ENCODE measurements at regions not wholly inside any gene's neighbourhood (a gene's known extent, or its start where the extent isn't known, plus 50 kb on each side); places are given as distances from the start of the nearest gene placed in this dataset.

GRCh38 chr6:71454056-71454455 is 165.4 kb downstream of the OGFRL1 start:
- no peaks in the 10 kb centered on the region for H3K36me3 ChIP-seq (ENCODE audit: control insufficient read depth in 2 of 2, extremely low read depth in 1 of 2, insufficient read depth in 2 of 2, low read length in 2 of 2)
- H3K27me3 ChIP-seq (ENCODE audit: control insufficient read depth in 2 of 2, insufficient read depth in 2 of 2, low read length in 2 of 2), result no peaks in the 10 kb centered on the region
- H3K4me2 ChIP-seq (ENCODE audit: insufficient read depth, low read length), result no peak overlapping the region
- intact Hi-C loops (cut with micrococcal nuclease) (loop anchor here (10.0 kb wide), 1 partner anchor 619 kb away; no protein-coding TSS in a partner anchor), dilution Hi-C loops (cut with MboI; ENCODE audit: extremely low pct_ligation_motif_present, low sequenced_read_pairs) (no loop called here)
- H3K4me3 ChIP-seq (replicated peaks in 1 of 3; ENCODE audit: insufficient read depth in 1 of 3, low read depth in 1 of 3, low read length in 3 of 3), result no peak overlapping the region
- H4K20me1 ChIP-seq (replicated peaks; ENCODE audit: control insufficient read depth, extremely low read depth, insufficient read depth, low read length), result no peaks in the 10 kb centered on the region
- DNase-seq (ENCODE audit: low read depth, low spot score) (no peak), FAIRE-seq (no peak)
- BruUV-seq (replicated peaks), result no TSS peak
- no peak overlapping the region for H3K9ac ChIP-seq (replicated peaks; ENCODE audit: extremely low read depth, insufficient read depth, low read length)
- TF ChIP-seq JUN (IDR thresholded peaks at IDR 0.05; ENCODE audit: borderline replicate concordance, insufficient read depth, insufficient read length, low read depth) (no peak), MYC (IDR thresholded peaks at IDR 0.05; ENCODE audit: low read depth, low read length) (no peak), FOS (IDR thresholded peaks at IDR 0.05; ENCODE audit: borderline replicate concordance, insufficient read depth, low read length) (no peak), MAX (IDR thresholded peaks at IDR 0.05; ENCODE audit: insufficient read depth, insufficient read length) (no peak), GATA2 (IDR thresholded peaks at IDR 0.05; ENCODE audit: insufficient read depth, insufficient read length, low read depth, low read length) (no peak), EZH2 (IDR thresholded peaks at IDR 0.05; ENCODE audit: borderline replicate concordance, low read depth, low read length, severe bottlenecking) (no peak), POLR2AphosphoS5 (IDR thresholded peaks at IDR 0.05; ENCODE audit: insufficient read depth, low read depth, low read length) (no peak), CTCF (IDR thresholded peaks at IDR 0.05; ENCODE audit: extremely low read depth in 1 of 2, insufficient read depth in 1 of 2, low read depth in 1 of 2, low read length in 2 of 2) (no peak), POLR2A (IDR thresholded peaks at IDR 0.05; ENCODE audit: low read depth, low read length) (no peak)
- ChIA-PET CTCF (interaction anchor here (1.4 kb wide), 1 partner anchor 10 kb away, joined by 3 read pairs; no protein-coding TSS in a partner anchor), POLR2A (no interaction called here)
- H3K79me2 ChIP-seq (ENCODE audit: control insufficient read depth, insufficient read depth, low read length), result no peaks in the 10 kb centered on the region
- no peaks in the 10 kb centered on the region for H3K9me1 ChIP-seq (replicated peaks; ENCODE audit: control insufficient read depth, extremely low read depth, insufficient read depth, low read length)
- H2AFZ ChIP-seq (ENCODE audit: low read depth, low read length), result peak overlapping the region; percentile 44
- H3K9me3 ChIP-seq (replicated peaks; ENCODE audit: control insufficient read depth, insufficient read depth, low read length), result no peaks in the 10 kb centered on the region
- no peaks in the 10 kb centered on the region for H3K4me1 ChIP-seq (ENCODE audit: control insufficient read depth, extremely low read depth, insufficient read depth, low read length)
- H3K27ac ChIP-seq (ENCODE audit: insufficient read depth, low read depth, low read length), result no peak overlapping the region
